Activated T-cell treated with anti-CD3 and anti-CD28 coated beads, Interleukin-2, amount 50 U/mL, for 72 hours (primary cell): ENCODE measurements at regions not wholly inside any gene's neighbourhood (a gene's known extent, or its start where the extent isn't known, plus 50 kb on each side); places are given as distances from the start of the nearest gene placed in this dataset.
"Not testable (repeated sequence)": the region's sequence is repeated elsewhere in the genome, so short reads cannot be mapped to it uniquely, and the experiment has no call there.

Source experiments
- ATAC-seq, 2 donors: fragments of 150-1000 bp; cut with Tn5 transposase; replicated peaks in 1 of 2; 2 replicates each; pipeline ENCODE4 v1.10.0; 2021; ENCODE audit warnings: moderate library complexity in 2 of 2, mild to moderate bottlenecking in 1 of 2
- DNase-seq, 2 donors: peaks; one replicate each; pipeline ENCODE4 v3.0.0; 2021 to 2022; ENCODE audit warnings: mixed read lengths in 1 of 2
- H3K27ac Mint-ChIP-seq: one replicate; pipeline ENCODE4 v1.8.0; 2022; ENCODE audit warnings: mild to moderate bottlenecking, moderate library complexity, mixed read lengths
- H3K27me3 Mint-ChIP-seq: one replicate; pipeline ENCODE4 v1.8.0; 2022; ENCODE audit warnings: low read depth, mixed read lengths
- H3K36me3 Mint-ChIP-seq, 2 donors: one replicate each; pipeline ENCODE4 v1.8.0; 2022; ENCODE audit warnings: mixed read lengths in 2 of 2, mild to moderate bottlenecking in 1 of 2; ENCODE audit not compliant: insufficient read depth in 2 of 2
- H3K4me1 Mint-ChIP-seq: one replicate; pipeline ENCODE4 v1.8.0; 2022; ENCODE audit warnings: low read depth, mixed read lengths
- H3K4me3 Mint-ChIP-seq, 2 donors: one replicate each; pipeline ENCODE4 v1.8.0; 2022; ENCODE audit warnings: mild to moderate bottlenecking in 2 of 2, mixed read lengths in 2 of 2, moderate library complexity in 2 of 2
- H3K9me3 Mint-ChIP-seq, 2 donors: one replicate each; pipeline ENCODE4 v1.8.0; 2022; ENCODE audit warnings: mixed read lengths in 2 of 2

DNA sequence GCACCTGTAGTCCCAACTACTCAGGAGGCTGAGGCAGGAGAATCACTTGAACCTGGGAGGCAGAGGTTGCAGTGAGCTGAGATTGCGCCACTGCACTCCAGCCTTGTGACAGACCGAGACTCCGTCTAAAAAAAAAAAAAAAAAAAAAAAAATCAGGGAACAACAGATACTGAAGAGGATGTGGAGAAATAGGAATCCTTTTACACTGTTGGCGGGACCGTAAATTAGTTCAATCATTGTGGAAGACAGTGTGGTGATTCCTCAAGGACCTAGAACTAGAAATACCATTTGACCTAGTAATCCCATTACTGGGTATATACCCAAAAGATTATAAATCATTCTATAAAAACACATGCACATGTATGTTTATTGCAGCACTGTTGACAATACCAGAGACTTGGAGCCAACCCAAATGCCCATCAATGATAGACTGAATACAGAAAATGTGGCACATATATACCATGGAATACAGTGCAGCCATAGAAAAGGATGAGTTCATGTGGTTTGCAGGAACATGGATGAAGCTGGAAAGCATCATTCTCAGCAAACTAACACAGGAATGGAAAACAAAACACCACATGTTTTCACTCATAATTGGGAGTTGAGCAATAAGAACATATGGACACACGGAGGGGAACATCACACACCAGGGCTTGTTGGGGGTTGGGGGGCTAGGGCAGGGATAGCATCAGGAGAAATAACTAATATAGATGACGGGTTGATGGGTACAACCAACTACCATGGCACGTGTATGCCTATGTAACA lies 200.4 kb downstream of the RFPL4B start:
- H3K36me3 Mint-ChIP-seq, ATAC-seq, H3K4me3 Mint-ChIP-seq, H3K9me3 Mint-ChIP-seq, H3K4me1 Mint-ChIP-seq, H3K27ac Mint-ChIP-seq, DNase-seq, H3K27me3 Mint-ChIP-seq: not testable (repeated sequence)

DNA sequence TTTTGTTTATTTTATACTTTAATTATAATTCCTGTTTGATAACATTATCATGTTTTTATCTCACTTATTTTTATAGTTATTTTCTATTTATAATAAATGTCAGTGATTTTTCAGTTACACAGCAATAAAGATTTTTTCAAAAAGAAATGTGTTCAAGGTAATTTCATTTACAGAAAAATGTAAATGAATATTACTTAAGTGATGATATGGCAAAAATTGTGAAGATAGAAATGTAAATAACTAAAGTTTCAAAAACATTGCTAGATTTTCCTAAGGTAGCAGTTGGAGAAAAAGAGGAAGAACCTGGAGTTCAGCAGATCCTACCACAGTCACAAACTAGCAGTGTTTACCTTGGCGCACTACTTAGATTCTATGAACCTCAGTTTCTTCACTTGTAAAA lies 202.6 kb downstream of the RFPL4B start:
- H3K9me3 Mint-ChIP-seq: peaks cover 4 to 6% of the 10 kb centered on the region in 2 donors
- no peaks in the 10 kb centered on the region for H3K4me1 Mint-ChIP-seq
- no peaks in the 10 kb centered on the region for H3K27me3 Mint-ChIP-seq
- no peak overlapping the region for H3K27ac Mint-ChIP-seq
- no peak for DNase-seq
- ATAC-seq: no peak
- no peaks in the 10 kb centered on the region for H3K36me3 Mint-ChIP-seq
- H3K4me3 Mint-ChIP-seq: no peak overlapping the region

GRCh38 chr6:112557435-112557834 lies 210.3 kb downstream of the RFPL4B start:
- Mint-ChIP-seq H3K27ac (no peak overlapping the region), H3K4me1 (no peaks in the 10 kb centered on the region), H3K27me3 (no peaks in the 10 kb centered on the region), H3K9me3 (peaks cover under 1 to 2% of the 10 kb centered on the region in 2 donors), H3K36me3 (no peaks in the 10 kb centered on the region), H3K4me3 (no peak overlapping the region)
- ATAC-seq: no peak
- DNase-seq: no peak

GRCh38 chr6:112557961-112558360 lies 210.8 kb downstream of the RFPL4B start:
- Mint-ChIP-seq H3K4me1 (no peaks in the 10 kb centered on the region), H3K27ac (no peak overlapping the region), H3K27me3 (no peaks in the 10 kb centered on the region), H3K9me3 (no peaks in the 10 kb centered on the region), H3K36me3 (no peaks in the 10 kb centered on the region), H3K4me3 (no peak overlapping the region)
- no peak for ATAC-seq
- no peak for DNase-seq

DNA sequence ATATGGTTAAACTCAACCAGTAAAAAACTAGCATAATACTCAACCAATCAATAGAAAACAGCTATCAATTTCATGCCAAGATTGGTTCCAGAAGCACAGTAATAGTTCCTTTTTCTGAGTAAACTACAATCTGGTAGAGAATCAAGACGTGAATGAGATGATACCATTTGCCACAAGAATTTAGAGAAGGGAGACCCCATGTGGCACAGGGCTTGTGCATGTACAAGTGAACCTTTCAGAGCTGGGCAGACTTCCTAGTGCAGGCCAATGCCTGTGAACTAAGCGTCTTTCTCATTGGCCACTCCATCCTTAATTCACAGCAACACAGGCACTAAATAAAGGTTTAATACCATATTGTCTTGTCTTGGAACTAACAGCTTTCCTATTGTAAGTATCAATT lies 213.5 kb downstream of the RFPL4B start:
- Mint-ChIP-seq H3K36me3 (no peaks in the 10 kb centered on the region), H3K4me1 (no peaks in the 10 kb centered on the region), H3K27me3 (no peaks in the 10 kb centered on the region), H3K9me3 (no peaks in the 10 kb centered on the region), H3K27ac (no peak overlapping the region), H3K4me3 (no peak overlapping the region)
- ATAC-seq: no peak
- no peak for DNase-seq

GRCh38 chr6:112562301-112563231 lies 215.4 kb downstream of the RFPL4B start:
- Mint-ChIP-seq H3K9me3 (no peaks in the 10 kb centered on the region), H3K36me3 (no peaks in the 10 kb centered on the region), H3K27me3 (no peaks in the 10 kb centered on the region), H3K27ac (no peak overlapping the region), H3K4me1 (no peaks in the 10 kb centered on the region), H3K4me3 (no peak overlapping the region)
- no peak for DNase-seq
- ATAC-seq: no peak

- no peak overlapping the region for H3K27ac Mint-ChIP-seq
- no peaks in the 10 kb centered on the region for H3K27me3 Mint-ChIP-seq
- no peaks in the 10 kb centered on the region for H3K36me3 Mint-ChIP-seq
Measured at GRCh38 chr6:112563368-112563767, 216.2 kb downstream of the RFPL4B start.

GRCh38 chr6:112568066-112568465 lies 220.9 kb downstream of the RFPL4B start:
- H3K27ac Mint-ChIP-seq: no peak overlapping the region
- H3K36me3 Mint-ChIP-seq: no peaks in the 10 kb centered on the region
- no peak for ATAC-seq
- no peaks in the 10 kb centered on the region for H3K4me1 Mint-ChIP-seq
- no peak overlapping the region for H3K4me3 Mint-ChIP-seq
- no peaks in the 10 kb centered on the region for H3K27me3 Mint-ChIP-seq
- H3K9me3 Mint-ChIP-seq: no peaks in the 10 kb centered on the region
- no peak for DNase-seq

More at GRCh38 chr6:112563368-112563767, 216.2 kb downstream of the RFPL4B start:
- H3K4me3 Mint-ChIP-seq: no peak overlapping the region
- no peaks in the 10 kb centered on the region for H3K4me1 Mint-ChIP-seq
- no peak for ATAC-seq
- H3K9me3 Mint-ChIP-seq: no peaks in the 10 kb centered on the region
- DNase-seq: no peak

- DNase-seq (no peak), ATAC-seq (no peak)
- H3K27me3 Mint-ChIP-seq: no peaks in the 10 kb centered on the region
- no peak overlapping the region for H3K4me3 Mint-ChIP-seq
- no peak overlapping the region for H3K27ac Mint-ChIP-seq
- no peaks in the 10 kb centered on the region for H3K36me3 Mint-ChIP-seq
- H3K9me3 Mint-ChIP-seq: no peaks in the 10 kb centered on the region
- H3K4me1 Mint-ChIP-seq: no peaks in the 10 kb centered on the region
Measured at GRCh38 chr6:112571488-112572270, 224.5 kb downstream of the RFPL4B start.

DNA sequence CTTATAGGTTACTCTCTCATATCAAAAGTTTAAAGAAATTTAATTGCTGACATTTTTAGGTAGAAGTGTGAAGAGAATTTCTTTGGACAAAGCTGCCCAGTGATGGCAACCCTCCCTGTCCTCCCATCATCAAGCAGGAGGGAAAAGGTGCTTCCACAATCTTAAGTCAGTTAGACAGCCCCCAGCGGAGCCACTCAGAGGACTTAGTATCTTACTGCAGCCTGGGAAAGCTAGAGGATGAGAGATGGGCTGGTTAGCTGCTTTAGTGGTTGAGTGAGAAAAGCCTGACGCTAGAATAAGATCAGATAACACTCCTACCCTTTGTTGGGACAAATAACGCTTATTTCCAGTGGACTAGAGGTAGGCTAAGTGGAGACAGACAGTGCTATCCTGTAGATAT lies 227.1 kb downstream of the RFPL4B start:
- Mint-ChIP-seq H3K4me3 (no peak overlapping the region), H3K36me3 (no peaks in the 10 kb centered on the region), H3K4me1 (no peaks in the 10 kb centered on the region), H3K27me3 (no peaks in the 10 kb centered on the region), H3K9me3 (no peaks in the 10 kb centered on the region), H3K27ac (no peak overlapping the region)
- no peak for ATAC-seq
- no peak for DNase-seq

DNA sequence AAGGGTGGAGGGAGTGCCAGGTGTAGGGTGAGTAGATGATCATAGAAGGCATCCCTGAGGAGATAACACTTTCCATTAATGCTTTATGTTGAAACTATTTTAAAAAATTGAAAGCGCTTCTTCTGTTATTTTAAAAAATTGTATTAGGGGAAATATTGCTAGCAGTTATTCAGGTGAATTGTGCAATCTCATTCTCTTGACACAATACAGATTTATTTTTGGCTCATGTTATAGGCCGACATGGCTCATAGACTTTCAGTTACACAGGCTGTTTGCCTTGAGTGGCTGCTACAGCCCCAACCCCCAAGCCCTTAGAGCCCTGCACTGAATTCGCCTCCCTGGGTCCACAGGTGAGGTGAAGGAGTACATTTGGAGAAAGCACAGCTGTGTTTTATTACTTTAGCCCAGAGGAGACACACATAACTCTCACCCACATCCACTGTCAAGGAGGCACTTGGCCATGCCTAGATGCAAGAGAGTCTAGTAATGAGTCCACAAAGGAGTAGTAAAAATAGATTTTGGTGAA lies 228.2 kb downstream of the RFPL4B start:
- H3K27ac Mint-ChIP-seq: no peak overlapping the region
- no peak overlapping the region for H3K4me3 Mint-ChIP-seq
- no peaks in the 10 kb centered on the region for H3K36me3 Mint-ChIP-seq
- H3K4me1 Mint-ChIP-seq: no peaks in the 10 kb centered on the region
- H3K27me3 Mint-ChIP-seq: no peaks in the 10 kb centered on the region
- H3K9me3 Mint-ChIP-seq: no peaks in the 10 kb centered on the region
- ATAC-seq (no peak), DNase-seq (no peak)

DNA sequence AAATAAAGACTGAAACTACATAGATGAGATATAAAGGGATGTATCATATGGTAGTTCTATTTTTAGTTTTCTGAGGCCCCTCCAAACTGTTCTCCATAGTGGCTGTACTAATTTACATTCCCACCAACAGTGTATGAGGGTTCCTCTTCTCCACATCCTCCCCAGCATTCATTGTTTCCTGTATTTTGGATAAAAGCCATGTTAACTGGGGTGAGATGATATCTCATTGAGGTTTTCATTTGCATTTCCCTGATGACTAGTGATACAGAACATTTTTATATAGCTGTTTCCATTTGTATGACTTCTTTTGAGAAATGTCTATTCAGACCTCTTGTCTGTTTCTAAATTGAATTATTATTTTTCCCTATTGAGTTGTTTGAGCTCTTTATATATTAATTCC lies 229.3 kb downstream of the RFPL4B start:
- Mint-ChIP-seq H3K36me3 (no peaks in the 10 kb centered on the region), H3K27me3 (no peaks in the 10 kb centered on the region), H3K9me3 (no peaks in the 10 kb centered on the region), H3K4me1 (no peaks in the 10 kb centered on the region), H3K27ac (no peak overlapping the region), H3K4me3 (no peak overlapping the region)
- DNase-seq (no peak), ATAC-seq (no peak)

GRCh38 chr6:112579601-112580000 lies 232.5 kb downstream of the RFPL4B start:
- Mint-ChIP-seq H3K27me3 (no peaks in the 10 kb centered on the region), H3K9me3 (no peaks in the 10 kb centered on the region), H3K27ac (no peak overlapping the region), H3K4me3 (no peak overlapping the region), H3K36me3 (no peaks in the 10 kb centered on the region), H3K4me1 (no peaks in the 10 kb centered on the region)
- DNase-seq: no peak
- no peak for ATAC-seq
